Stimulated activated CD8-positive, alpha-beta memory T cell treated with anti-CD3 and anti-CD28 coated beads, Interleukin-7, amount 100 ng/mL, for 24 hours (primary cell): ENCODE measurements at regions not wholly inside any gene's neighbourhood (a gene's known extent, or its start where the extent isn't known, plus 50 kb on each side); places are given as distances from the start of the nearest gene placed in this dataset.
"Not testable (repeated sequence)": the region's sequence is repeated elsewhere in the genome, so short reads cannot be mapped to it uniquely, and the experiment has no call there.

Experiments
- DNase-seq: peaks from one replicate; pipeline ENCODE4 v3.0.0-alpha.2; 2020; ENCODE audit warnings: low read depth

GRCh38 chr21:35398346-35398982 is 349.4 kb upstream of the RUNX1 start:
- no peak for DNase-seq

- no peak for DNase-seq
Measured at GRCh38 chr21:35397781-35398180, 348.7 kb upstream of the RUNX1 start.

DNA sequence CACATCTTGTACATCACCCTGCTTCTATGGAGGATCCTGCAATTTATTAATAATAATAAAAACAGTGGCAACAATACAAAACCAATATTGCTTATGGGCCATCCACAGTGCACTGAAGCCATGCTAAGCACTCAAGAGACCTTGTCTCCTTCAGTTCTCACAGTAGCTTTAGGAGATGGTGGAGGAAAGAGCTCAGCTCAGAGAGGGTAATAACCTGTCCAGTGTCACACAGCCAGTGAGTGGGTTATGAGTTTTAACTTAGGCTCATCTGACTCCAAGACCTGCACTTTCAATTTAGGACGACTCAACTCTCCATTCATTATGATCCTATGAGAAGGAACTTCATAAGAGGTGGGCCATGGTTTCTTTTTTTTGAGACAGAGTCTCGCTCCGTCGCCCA is 347.6 kb upstream of the RUNX1 start:
- DNase-seq, result no peak

- no peak for DNase-seq
Measured at GRCh38 chr21:35395728-35396127, 346.6 kb upstream of the RUNX1 start.

DNA sequence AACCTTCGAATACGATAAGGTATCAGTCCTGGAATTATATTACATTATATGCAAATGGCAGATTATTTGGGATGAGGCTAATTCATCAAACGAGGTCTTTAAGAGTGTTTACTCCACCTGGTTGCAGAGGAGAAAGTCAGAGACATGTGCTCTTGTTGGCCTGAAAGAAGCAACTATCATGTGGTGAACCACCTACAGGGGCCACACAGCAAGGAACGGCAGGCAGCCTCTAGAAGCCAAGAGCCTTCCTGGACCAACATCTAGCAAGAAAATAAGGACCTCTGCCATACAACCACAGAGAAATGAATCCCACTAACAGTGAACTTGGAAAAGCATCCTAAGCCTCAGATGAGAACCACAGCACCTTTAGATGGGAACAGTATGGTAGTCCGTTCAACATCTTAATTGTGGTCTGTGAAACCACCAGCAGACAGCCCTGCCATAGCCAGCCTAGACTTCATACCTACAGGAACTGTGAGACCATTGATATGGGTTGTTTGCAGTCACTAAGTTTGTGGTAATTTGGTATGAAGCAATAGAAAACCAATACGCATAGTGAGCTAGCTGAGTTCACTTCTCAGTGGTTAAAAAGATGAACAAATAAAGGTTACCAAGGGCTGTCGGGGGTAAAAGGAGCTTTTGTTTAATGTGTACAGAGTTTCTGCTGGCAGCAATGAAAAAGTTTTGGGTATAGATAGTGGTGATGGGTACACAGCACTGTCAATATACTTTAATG is 345.7 kb upstream of the RUNX1 start:
- no peak for DNase-seq

GRCh38 chr21:35394049-35394448 is 344.9 kb upstream of the RUNX1 start:
- DNase-seq, result no peak

DNA sequence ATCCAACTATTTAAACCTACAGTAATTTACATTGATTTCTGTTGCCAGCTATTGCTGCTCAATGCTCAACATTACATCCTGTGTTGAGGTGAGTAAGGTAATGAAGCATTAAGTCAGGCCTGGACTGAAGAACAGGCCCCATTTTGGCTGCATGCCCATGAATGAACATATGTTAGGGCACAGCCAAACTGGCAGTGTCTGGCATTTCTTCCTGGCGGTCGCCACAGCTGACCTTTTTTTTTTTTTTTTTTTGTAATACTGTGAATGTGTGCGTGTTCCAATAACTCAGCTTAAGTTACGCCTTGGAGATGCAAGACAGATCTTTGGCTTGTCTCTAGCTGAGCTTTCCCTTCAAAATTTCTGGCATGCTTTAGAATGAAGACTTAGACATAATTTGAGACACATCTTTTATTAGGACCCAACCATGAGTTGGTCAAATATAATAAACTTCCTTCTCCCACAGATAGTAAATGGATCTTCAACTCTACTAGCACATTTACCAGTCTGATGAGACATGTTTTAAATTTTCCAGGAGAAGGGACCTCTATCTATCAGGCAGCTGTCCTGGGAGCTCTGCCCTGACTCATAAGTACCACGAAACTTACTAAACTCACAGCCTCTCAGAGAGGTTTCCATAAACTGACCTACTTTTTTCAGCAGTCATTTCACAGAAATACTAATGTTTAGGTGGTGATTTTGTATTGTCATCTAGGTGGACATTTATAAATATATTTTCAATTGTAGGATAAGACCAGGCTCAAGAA is 341.1 kb upstream of the RUNX1 start:
- DNase-seq, result no peak

DNA sequence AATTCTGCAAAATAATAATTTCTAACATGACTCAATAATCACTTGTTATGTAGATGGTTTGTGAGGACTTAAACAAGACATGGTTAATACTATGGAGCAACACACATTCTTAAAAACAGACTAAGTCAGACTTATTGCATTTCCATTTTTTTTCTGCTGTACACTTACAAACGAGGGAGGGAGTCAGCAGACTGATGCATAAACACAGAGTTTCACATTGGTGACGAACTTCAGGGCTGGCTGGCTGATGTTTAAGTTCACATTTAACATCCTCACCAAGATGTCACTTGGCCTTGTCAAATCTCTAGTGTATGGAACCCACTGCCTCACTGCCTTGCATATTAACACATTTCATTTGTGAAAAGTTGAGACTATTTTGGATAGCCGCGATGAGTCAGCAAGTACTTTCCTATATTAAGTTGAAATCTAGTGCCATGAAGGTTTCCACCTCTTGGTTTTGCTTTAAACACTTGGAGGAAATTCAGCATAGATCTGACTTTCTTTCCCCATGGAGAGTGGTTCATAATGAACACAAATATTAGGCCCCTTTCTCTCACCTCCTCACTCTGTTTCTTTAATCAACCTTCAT is 337.5 kb upstream of the RUNX1 start:
- DNase-seq, result no peak

- DNase-seq, result no peak
Measured at GRCh38 chr21:35384375-35384774, 335.3 kb upstream of the RUNX1 start.

DNA sequence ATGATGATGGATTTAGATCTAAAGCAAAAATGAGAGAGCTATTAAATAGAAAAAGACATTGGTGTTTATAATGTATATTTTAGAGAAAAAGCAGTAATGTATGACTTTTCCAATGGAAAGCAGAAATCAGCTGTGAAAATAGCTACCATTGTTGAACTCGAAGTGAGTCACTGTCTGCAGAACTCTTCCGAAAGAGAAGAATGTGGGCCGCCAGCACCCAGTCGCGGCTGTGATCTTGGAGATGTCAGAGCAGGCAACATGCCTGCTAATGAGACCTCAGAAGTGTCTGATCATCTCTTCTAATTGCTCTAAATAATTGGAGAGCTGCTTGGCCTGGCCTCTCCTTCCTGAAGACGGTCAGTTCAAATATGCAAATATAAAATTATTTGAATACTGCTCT is 333.6 kb upstream of the RUNX1 start:
- no peak for DNase-seq

DNA sequence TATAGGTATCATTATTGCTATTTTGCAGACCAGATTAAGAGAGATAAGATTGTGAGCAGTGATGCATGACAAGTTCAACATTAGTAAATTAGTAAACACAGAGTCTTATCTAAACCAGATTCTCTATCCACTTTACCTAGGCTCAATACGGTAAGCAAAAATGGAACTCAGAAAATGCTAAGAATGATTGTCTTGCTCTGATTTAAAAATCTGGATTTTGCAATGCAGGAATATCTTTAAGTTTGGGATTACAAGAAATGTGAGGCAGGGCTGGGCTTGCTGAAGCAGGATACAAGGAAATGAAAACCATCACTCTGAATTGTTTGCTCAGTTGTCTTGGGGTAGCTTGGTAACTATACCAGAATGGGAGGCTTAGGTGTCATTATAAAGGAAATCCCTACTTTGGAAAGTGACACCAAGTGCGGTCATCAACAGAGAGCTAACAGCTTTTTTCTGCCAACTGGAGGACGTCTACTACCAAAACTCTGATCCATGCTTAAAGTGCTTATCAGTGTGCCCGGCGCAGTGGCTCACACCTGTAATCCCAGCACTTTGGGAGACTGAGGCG is 332.7 kb upstream of the RUNX1 start:
- no peak for DNase-seq

- DNase-seq, result not testable (repeated sequence)
Measured at GRCh38 chr21:35380304-35380703, 331.2 kb upstream of the RUNX1 start.

- DNase-seq, result no peak
Measured at GRCh38 chr21:35378881-35379280, 329.8 kb upstream of the RUNX1 start.

- DNase-seq, result no peak
Measured at GRCh38 chr21:35377505-35378090, 328.5 kb upstream of the RUNX1 start.

DNA sequence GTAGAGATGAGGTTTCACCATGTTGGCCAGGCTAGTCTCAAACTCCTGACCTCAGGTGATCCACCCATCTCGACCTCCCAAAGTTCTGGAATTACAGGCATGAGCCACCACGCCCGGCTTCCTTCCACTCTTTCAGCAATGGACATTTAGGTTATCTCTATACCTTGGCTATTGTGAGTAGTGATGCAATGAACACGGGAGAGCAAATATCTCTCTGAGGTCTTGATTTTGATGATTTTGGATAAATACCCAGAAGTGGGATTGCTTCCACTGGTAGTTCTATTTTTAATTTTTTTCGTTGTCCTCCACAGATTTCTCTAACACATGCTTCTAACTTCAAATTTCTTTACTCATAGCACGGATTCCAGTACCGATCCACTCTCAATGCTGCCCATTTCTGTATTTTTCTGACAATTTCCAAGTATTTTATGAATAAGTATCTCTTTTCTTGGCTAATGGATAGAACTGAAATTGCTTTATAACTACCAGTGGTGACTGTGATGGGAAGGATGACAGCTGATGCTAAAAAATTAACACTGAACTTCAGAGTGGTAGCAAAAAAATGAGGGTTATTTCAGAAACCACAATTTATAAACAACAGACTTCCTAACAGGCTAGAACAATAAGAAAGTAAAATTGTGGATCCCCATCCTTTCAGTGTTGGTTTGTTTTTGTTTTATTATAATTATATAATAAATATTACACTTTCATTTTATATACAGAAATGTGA is 327.5 kb upstream of the RUNX1 start:
- DNase-seq, result no peak

- no peak for DNase-seq
Measured at GRCh38 chr21:35375115-35375514, 326.0 kb upstream of the RUNX1 start.

DNA sequence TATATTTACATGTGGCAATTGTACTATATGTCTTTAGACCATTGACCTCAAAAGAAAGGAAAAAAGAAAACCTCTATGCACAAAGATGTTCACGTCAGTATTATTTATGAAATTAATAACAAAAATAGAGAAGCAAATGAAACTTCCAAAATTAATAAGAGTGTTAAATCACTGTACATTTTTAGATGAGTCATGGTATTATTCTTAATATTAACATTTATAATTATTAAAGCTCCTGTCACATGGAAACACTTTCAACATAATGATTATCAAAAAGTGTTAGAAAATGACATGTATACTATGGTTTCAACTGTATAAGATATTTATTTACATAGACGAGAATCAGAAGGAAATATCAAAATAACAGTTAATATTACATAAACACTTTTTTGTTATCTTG is 324.9 kb upstream of the RUNX1 start:
- no peak for DNase-seq

DNA sequence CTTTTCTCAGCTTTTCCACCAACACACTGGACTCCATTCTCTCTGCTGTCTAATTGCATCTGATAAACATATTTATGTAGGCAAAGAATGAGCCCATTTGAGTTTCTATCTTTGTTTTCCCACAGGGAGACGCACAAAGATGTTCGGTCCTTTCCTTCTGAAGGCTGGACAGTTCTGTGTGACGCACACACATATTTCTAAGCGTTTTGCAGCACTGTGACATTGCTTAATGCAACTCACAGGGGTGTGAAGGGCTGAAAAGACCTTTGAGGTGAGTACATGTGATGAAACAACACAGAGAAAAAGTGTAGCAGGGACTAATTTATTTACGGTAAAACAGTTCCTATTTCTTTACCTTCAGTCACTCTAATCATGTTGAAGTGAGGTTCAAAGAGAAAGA is 323.1 kb upstream of the RUNX1 start:
- no peak for DNase-seq

DNA sequence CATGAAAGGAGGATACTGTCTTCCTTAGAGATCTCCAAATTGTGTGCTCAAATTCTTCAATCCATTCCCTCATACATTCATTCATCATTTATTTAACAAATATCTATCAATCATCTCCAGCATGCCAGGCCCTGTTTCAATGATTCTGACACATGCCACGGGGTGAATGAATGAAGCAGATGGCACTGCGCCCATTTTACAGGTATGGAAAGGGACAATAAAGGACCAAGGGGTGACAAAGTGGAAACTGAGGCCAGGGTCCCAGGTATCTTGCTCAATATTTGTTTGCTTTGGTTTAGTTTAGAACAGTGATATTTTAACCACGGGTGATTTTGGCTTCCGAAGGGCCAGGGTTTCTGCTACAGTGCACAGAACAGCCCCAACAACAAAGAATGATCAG is 321.6 kb upstream of the RUNX1 start:
- DNase-seq, result no peak

DNA sequence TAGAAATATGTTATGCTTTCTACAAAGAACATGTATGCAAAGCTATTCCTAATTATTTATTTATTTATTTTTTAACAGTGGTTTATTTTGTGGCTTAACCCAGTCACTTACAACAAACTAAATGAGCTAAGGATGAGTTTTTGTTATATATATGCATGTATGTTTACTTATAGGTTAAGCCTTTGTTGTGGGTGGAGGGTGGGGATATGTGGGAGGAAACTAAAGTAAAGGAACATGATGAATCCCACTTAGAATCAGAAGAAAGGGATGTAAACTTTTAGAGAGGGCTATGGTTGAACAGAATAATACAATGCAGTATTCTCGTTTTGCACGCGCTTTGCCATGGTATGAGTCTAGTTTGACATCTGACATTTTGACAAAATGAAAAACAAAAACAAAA is 321.0 kb upstream of the RUNX1 start:
- no peak for DNase-seq

DNA sequence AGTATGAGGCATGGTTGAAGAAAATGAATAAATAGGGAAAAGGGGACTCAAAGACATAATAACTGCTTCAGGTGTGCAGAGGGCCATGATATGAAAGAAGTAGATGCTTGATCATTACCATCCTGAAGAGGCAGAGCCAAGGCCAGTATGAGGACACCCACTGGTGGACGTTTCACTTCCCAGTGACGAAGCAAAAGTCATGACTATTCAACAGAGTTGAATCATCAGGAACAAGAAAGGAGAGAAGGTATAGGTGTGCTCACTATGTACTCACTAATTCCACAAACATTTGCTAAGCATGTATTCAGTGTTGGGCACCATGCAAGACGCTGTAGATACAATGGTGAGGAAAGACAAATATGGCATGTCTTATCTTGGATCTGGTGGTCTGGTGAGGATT is 319.2 kb upstream of the RUNX1 start:
- no peak for DNase-seq
